ENCODE measurements at regions not wholly inside any gene's neighbourhood (a gene's known extent, or its start where the extent isn't known, plus 50 kb on each side); places are given as distances from the start of the nearest gene placed in this dataset.

- H3K4me1 ChIP-seq: peaks cover 0 to 6% (median 0%) of the 10 kb centered on the region in 4 donors
- TF ChIP-seq POLR2A (IDR thresholded peaks at IDR 0.05; ENCODE audit: low read depth) (no peak), CTCF (IDR thresholded peaks at IDR 0.05) (no peak), POLR2AphosphoS5 (IDR thresholded peaks at IDR 0.05) (no peak), EP300 (IDR thresholded peaks at IDR 0.05) (no peak)
- no peak overlapping the region for H3K27ac ChIP-seq (replicated peaks in 1 of 4)
- H3K36me3 ChIP-seq: no peaks in the 10 kb centered on the region
- H3K9me3 ChIP-seq: peaks cover 0 to 3% (median 0%) of the 10 kb centered on the region in 4 donors
- intact Hi-C loops (cut with DNase I): no loop called here
- H3K27me3 ChIP-seq: peaks cover 0 to 37% (median 0%) of the 10 kb centered on the region in 4 donors
- no peak for DNase-seq (ENCODE audit: extremely low spot score)
- whole genome bisulfite sequencing: 71% methylated on average over 2 of the region's 2 CpGs
- no peak overlapping the region for H3K4me3 ChIP-seq
These were observed 269.7 kb downstream of the CBLN1 start for GRCh38 chr16:49011901-49012300.

- WGBS: 83% methylated on average over 7 of the region's 7 CpGs
- H3K9me3 ChIP-seq: peaks cover 0 to 3% (median 0%) of the 10 kb centered on the region in 4 donors
These were observed 270.8 kb downstream of the CBLN1 start for GRCh38 chr16:49010879-49011278.

GRCh38 chr16:49010396-49010795, 271.2 kb downstream of the CBLN1 start:
- H3K27me3 ChIP-seq: peaks cover 0 to 37% (median 0%) of the 10 kb centered on the region in 4 donors
- H3K27ac ChIP-seq (replicated peaks in 1 of 4): no peak overlapping the region
- TF ChIP-seq EP300 (IDR thresholded peaks at IDR 0.05) (no peak), POLR2AphosphoS5 (IDR thresholded peaks at IDR 0.05) (no peak), POLR2A (IDR thresholded peaks at IDR 0.05; ENCODE audit: low read depth) (no peak), CTCF (IDR thresholded peaks at IDR 0.05) (no peak)
- peaks cover 0 to 3% (median 0%) of the 10 kb centered on the region in 4 donors for H3K9me3 ChIP-seq
- no peak for DNase-seq (ENCODE audit: extremely low spot score)
- no peaks in the 10 kb centered on the region for H3K36me3 ChIP-seq
- H3K4me3 ChIP-seq: no peak overlapping the region
- 57% methylated on average over 6 of the region's 8 CpGs for WGBS
- H3K4me1 ChIP-seq: peaks cover 0 to 6% (median 0%) of the 10 kb centered on the region in 4 donors
- intact Hi-C loops (cut with DNase I): no loop called here

More at GRCh38 chr16:49010879-49011278, 270.8 kb downstream of the CBLN1 start:
- H3K4me3 ChIP-seq: no peak overlapping the region
- TF ChIP-seq CTCF (IDR thresholded peaks at IDR 0.05) (no peak), POLR2AphosphoS5 (IDR thresholded peaks at IDR 0.05) (no peak), POLR2A (IDR thresholded peaks at IDR 0.05; ENCODE audit: low read depth) (no peak), EP300 (IDR thresholded peaks at IDR 0.05) (no peak)
- intact Hi-C loops (cut with DNase I): no loop called here
- no peaks in the 10 kb centered on the region for H3K36me3 ChIP-seq
- H3K27ac ChIP-seq (replicated peaks in 1 of 4): no peak overlapping the region
- H3K4me1 ChIP-seq: peaks cover 0 to 6% (median 0%) of the 10 kb centered on the region in 4 donors
- H3K27me3 ChIP-seq: peaks cover 0 to 37% (median 0%) of the 10 kb centered on the region in 4 donors
- no peak for DNase-seq (ENCODE audit: extremely low spot score)

- TF ChIP-seq CTCF (IDR thresholded peaks at IDR 0.05): no peak
- TF ChIP-seq EP300 (IDR thresholded peaks at IDR 0.05): no peak
- no peak for TF ChIP-seq POLR2A (IDR thresholded peaks at IDR 0.05; ENCODE audit: low read depth)
- no peak for TF ChIP-seq POLR2AphosphoS5 (IDR thresholded peaks at IDR 0.05)
- WGBS: 87% methylated on average over 1 of the region's 1 CpG
- H3K27ac ChIP-seq (replicated peaks in 1 of 4): no peak overlapping the region
- intact Hi-C loops (cut with DNase I): no loop called here
- H3K27me3 ChIP-seq: peaks cover 0 to 25% (median 0%) of the 10 kb centered on the region in 4 donors
- peaks cover 0 to 6% (median 0%) of the 10 kb centered on the region in 4 donors for H3K4me1 ChIP-seq
- no peaks in the 10 kb centered on the region for H3K36me3 ChIP-seq
- no peak overlapping the region for H3K4me3 ChIP-seq
- H3K9me3 ChIP-seq: peaks cover 0 to 3% (median 0%) of the 10 kb centered on the region in 4 donors
- DNase-seq (ENCODE audit: extremely low spot score): no peak
These were observed 272.4 kb downstream of the CBLN1 start for GRCh38 chr16:49009204-49009603.

- no peaks in the 10 kb centered on the region for H3K36me3 ChIP-seq
- H3K27ac ChIP-seq (replicated peaks in 1 of 4): no peak overlapping the region
- DNase-seq (ENCODE audit: extremely low spot score): no peak
- intact Hi-C loops (cut with DNase I): no loop called here
- H3K4me3 ChIP-seq: no peak overlapping the region
- no peaks in the 10 kb centered on the region for H3K4me1 ChIP-seq
- TF ChIP-seq CTCF (IDR thresholded peaks at IDR 0.05) (no peak), POLR2A (IDR thresholded peaks at IDR 0.05; ENCODE audit: low read depth) (no peak), EP300 (IDR thresholded peaks at IDR 0.05) (no peak), POLR2AphosphoS5 (IDR thresholded peaks at IDR 0.05) (no peak)
- WGBS: 61% methylated on average over 4 of the region's 4 CpGs
- peaks cover 0 to 12% (median 0%) of the 10 kb centered on the region in 4 donors for H3K27me3 ChIP-seq
- H3K9me3 ChIP-seq: no peaks in the 10 kb centered on the region
These were observed 277.6 kb downstream of the CBLN1 start for GRCh38 chr16:49003992-49004391.
